Prostate gland (tissue), 2 donors: ENCODE measurements at regions not wholly inside any gene's neighbourhood (a gene's known extent, or its start where the extent isn't known, plus 50 kb on each side); places are given as distances from the start of the nearest gene placed in this dataset.

ENCODE experiments used
- POLR2A ChIP-seq: fragments of 450-650 bp; IDR thresholded peaks from one replicate; pipeline ENCODE4 v1.6.1; 2016; ENCODE audit warnings: antibody characterized with exemption, mild to moderate bottlenecking
- POLR2AphosphoS5 ChIP-seq: sonication (generic); formaldehyde crosslinking; IDR thresholded peaks from one replicate; pipeline ENCODE4 v1.6.1; 2017; ENCODE audit warnings: antibody characterized with exemption
- TF ChIP-seq, protein P1 (sequence below), 4 experiments: fragments of 200-600 bp in 2 of 4; fragments of 450-650 bp in 2 of 4; sonication (generic) in 2 of 4; IDR thresholded peaks; 1 replicate in 3 of 4; 2 replicates in 1 of 4; pipeline ENCODE4 v1.5.1; 2016 to 2019; ENCODE audit warnings: antibody characterized with exemption in 4 of 4, mild to moderate bottlenecking in 2 of 4, moderate library complexity in 2 of 4

DNA sequence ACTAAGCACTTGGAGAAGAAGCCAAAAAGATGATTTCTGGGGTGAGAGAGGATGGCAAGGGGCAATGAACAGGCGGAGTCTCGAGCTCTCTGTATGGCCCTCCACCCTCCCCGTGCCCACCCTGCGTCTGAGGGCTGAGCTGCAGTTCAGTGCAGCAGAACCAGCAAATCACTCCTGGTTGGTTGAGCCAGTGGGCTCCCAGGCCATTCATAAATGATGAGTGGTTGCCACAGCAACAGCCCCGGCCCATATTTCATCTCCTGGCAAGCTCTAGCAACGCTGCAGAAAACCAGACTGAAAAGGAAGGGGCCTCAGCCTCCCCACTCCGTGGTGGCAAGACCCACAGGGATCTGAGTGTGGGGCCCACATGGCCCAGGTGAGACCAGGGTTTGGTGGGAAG lies 93.8 kb upstream of the PPP1R26 start:
- TF ChIP-seq, protein P1, sequence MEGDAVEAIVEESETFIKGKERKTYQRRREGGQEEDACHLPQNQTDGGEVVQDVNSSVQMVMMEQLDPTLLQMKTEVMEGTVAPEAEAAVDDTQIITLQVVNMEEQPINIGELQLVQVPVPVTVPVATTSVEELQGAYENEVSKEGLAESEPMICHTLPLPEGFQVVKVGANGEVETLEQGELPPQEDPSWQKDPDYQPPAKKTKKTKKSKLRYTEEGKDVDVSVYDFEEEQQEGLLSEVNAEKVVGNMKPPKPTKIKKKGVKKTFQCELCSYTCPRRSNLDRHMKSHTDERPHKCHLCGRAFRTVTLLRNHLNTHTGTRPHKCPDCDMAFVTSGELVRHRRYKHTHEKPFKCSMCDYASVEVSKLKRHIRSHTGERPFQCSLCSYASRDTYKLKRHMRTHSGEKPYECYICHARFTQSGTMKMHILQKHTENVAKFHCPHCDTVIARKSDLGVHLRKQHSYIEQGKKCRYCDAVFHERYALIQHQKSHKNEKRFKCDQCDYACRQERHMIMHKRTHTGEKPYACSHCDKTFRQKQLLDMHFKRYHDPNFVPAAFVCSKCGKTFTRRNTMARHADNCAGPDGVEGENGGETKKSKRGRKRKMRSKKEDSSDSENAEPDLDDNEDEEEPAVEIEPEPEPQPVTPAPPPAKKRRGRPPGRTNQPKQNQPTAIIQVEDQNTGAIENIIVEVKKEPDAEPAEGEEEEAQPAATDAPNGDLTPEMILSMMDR (IDR thresholded peaks at IDR 0.05), result no peak
- TF ChIP-seq POLR2A, result no peak
- no peak for TF ChIP-seq POLR2AphosphoS5
